GM21576 (cell line): ENCODE measurements at regions not wholly inside any gene's neighbourhood (a gene's known extent, or its start where the extent isn't known, plus 50 kb on each side); places are given as distances from the start of the nearest gene placed in this dataset.
"Not testable (repeated sequence)": the region's sequence is repeated elsewhere in the genome, so short reads cannot be mapped to it uniquely, and the experiment has no call there.

ENCODE experiments used
- ATAC-seq: cut with Tn5 transposase; IDR thresholded peaks from one replicate; pipeline ENCODE4 v1.9.1; 2021; ENCODE audit warnings: mild to moderate bottlenecking, moderate library complexity; ENCODE audit not compliant: unreplicated experiment

- no peak for ATAC-seq
Measured at GRCh38 chr16:61195006-61195405, 841.2 kb downstream of the CDH8 start.

DNA sequence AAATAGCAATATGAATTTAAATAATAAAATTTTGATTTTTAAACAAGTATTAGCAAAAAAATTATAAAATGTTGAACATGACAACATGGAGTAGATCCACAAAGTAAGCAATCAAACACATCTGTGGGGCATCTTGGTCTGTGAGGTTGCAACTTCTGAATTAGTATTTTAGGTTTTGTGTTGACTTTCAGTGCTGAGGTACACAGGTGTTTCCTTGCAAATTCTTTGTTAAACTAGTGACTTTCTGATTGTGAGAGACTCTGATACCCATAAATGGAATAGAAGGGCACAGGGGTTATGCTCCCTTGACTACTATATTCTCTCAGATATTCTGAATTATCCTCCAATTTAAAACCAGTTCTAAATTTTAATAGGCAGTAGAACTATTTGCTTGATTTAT, 841.7 kb downstream of the CDH8 start:
- no peak for ATAC-seq

DNA sequence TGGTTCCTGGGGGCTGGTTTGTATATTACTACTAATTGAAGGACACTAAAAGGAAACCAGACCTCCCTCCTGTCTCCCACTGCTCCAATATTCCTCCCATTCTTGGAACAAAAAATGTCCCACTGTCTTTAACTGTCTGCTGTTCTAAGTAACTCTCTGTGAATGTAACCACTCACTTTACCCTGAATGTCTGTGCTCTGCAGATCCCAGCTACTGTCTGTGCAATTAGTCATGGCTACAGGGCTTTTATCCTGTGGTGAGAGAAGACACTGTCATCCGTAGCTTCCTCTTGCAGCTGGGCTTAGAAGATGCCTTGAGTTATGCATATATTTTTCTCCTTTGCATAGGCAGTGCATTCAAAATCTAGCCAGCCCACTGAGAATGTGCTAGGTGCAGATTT, 853.8 kb downstream of the CDH8 start:
- ATAC-seq = no peak

DNA sequence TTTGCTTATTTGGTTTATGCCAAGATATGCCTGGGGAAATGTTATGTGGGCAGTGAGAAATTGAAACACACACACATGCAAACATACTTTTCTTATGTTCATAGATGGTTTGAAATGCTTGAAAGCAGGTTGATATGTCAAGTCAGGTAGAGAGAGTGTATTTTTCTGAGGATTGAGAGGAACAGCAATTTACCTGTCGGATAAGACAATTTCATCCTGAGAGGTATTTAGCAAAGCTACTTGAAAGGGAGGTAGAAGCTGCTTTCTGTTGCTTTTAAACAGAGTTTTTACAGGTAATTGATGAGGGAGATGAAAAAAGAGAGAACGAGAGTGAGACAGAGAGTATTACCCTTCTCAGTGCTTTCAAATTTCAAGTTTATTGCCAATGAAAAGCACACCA, 854.3 kb downstream of the CDH8 start:
- no peak for ATAC-seq

- no peak for ATAC-seq
Measured at GRCh38 chr16:61179561-61179960, 856.7 kb downstream of the CDH8 start.

DNA sequence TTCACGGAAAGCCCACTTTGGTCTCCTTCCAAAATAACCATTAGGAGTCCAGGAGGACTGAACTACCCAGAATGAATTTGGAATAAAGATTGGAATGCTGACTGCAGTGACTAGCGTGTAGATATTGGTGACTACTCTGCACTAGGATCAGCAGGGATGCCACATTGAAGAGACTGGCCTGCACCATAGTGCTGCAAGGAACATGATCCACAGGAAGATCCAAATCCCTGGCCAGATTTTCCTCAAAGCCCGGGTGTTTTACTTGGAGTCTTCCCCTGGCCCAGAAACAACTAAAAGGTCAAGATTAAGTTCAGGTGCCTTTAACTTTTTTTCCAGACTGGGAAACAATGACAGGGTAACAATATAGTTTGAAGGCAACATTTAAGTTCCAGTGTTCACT, 870.4 kb downstream of the CDH8 start:
- ATAC-seq = no peak

DNA sequence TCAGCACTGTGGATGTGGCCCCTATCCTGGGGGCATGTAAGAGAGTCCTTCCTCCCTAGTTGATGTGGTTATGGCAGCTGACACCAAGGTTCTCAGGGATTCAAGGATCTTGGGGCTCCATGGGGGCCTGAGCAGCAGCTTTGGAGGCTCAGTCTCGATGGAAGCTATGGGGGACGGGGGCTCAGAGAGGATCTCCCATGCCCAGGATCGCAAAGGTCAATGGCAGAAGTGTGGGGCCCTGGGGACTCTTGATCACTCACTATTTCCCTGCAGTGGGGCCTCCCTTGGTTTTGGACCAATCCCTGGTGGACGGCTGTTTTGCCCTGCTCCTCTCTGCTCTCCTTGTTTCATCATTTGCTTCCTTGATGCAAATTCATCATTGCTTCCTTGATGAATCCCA, 885.9 kb downstream of the CDH8 start:
- ATAC-seq = no peak

GRCh38 chr16:61149709-61150108, 886.5 kb downstream of the CDH8 start:
- ATAC-seq = no peak

GRCh38 chr16:61148930-61149329, 887.3 kb downstream of the CDH8 start:
- ATAC-seq = no peak

GRCh38 chr16:61146429-61146828, 889.8 kb downstream of the CDH8 start:
- ATAC-seq = no peak

DNA sequence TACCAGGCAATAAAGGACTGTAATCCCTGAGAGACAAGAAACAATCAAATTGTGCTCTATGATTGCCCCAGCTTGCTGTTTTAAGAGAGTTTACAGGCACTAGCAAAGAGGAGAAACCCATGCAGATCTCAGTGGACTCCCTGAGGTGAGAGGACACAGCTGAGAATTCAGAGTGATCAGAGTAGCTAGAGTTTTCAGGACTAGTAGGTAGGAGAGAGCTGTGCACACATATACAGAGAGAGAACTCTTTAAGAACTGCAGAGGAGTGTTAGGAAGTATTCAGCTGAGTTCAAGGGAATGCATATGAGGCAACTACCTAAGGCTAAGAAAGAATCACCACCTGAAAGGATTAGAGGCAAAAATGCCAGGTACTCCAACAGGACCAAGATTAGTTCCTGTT, 904.8 kb downstream of the CDH8 start:
- ATAC-seq = no peak

GRCh38 chr16:61128545-61129323, 907.5 kb downstream of the CDH8 start:
- ATAC-seq = no peak

DNA sequence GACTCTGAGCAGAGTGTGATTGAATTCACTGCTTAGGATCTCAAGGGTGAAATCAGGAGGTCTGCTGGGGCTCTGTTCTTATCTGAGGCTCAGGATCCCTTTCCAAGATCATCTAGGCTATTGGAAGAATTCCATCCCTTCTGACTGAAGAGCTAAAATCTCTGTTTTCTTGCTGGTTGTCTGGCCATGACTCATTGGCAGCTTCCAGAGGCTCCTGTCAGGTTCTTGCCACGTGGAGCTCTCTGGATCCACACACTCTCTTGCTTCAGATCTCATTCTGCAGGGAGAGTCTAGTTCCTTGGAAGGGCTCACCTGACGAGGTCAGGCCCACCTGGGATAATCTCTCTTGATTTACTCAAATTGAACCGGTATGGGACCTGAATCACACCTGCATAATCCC, 930.7 kb downstream of the CDH8 start:
- no peak for ATAC-seq

DNA sequence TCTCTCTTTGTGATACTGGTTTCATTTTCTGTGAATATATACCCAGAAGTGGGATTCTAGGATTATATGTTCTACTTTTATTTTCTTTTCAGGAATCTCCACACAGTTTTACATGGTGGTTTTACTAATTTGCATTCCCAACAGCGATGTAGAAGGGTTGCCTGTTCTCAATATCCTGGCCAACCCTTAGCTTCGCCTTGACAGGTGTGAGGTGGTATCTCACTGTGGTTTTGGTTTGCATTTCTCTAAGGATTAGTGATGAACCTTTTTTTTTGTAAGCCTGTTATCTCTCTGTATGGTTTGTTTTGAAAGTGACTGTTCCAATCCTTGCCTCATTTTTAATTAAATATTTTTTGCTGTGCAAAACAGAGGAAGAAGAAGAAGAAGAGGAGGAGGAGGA, 937.7 kb downstream of the CDH8 start:
- ATAC-seq = no peak

- not testable (repeated sequence) for ATAC-seq
Measured at GRCh38 chr16:61091300-61091699, 944.9 kb downstream of the CDH8 start.

- ATAC-seq = no peak
Measured at GRCh38 chr16:61083711-61084110, 952.5 kb downstream of the CDH8 start.

DNA sequence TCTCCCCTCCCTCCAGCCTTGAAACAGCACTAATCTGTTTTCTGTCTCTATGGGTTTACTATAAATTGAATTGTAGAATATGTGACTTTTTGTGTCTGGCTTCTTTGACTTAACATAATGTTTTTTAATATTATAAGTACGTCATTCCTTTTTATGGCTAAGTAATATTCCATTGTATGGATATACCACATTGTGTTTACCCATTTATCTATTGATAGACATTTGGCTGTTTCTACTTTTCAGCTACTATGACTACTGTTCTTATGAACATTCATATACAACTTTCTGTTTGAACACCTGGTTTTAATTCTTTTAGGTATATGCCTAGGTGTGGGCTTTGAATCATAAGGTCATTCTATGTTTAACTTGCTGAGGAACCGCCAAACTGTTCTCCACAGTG, 961.9 kb downstream of the CDH8 start:
- no peak for ATAC-seq

DNA sequence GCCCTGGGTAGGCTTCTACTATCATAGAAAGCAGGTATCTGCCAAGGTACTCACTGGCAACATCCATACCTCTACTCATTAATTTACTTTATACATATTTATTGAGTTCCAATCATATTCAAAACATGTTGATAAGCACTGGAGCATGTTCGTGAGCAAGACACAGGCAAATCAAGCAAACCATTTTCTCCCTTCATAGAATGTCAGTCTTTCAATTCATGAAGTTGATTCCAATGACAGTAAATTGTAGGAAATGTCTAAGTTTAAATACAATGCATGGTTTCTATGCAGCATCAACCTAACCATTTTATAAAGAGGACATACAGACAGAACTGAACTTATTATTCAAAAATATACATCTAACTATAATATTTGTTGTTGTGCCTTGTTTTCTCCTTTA, 978.6 kb downstream of the CDH8 start:
- ATAC-seq = no peak

- ATAC-seq = no peak
Measured at GRCh38 chr16:61050547-61050946, 985.7 kb downstream of the CDH8 start.

GRCh38 chr16:61045931-61046330, 990.3 kb downstream of the CDH8 start:
- ATAC-seq = no peak

DNA sequence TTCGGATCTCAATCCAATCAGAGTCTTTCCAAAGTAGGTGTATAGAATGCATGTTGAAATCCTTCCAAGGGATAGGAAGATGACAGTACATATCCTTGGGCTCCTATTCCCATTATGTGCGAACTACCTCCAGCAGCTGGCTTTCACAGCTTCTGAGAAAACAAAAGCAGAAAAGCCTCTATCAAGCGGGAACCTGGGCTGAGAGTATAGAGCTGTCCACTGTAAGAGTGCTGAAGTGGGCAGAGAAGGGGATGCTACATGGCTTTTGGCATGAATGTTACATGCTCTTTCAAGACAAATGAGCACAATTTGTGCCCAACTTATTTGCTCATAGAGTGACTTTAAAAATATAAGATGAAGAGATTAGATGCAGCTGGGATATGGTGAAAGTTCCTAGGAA, 993.5 kb downstream of the CDH8 start:
- no peak for ATAC-seq

GRCh38 chr16:61030616-61031015, 1005.6 kb downstream of the CDH8 start:
- no peak for ATAC-seq

GRCh38 chr16:61024180-61024900, 1011.9 kb downstream of the CDH8 start:
- no peak for ATAC-seq
